ENCODE measurements at regions not wholly inside any gene's neighbourhood (a gene's known extent, or its start where the extent isn't known, plus 50 kb on each side); places are given as distances from the start of the nearest gene placed in this dataset.

GRCh38 chr6:51250317-51250716 lies 431.6 kb downstream of the TFAP2B start:
- DNase-seq (ENCODE audit: low spot score) = no peak

GRCh38 chr6:51257938-51258337 lies 439.3 kb downstream of the TFAP2B start:
- no peak for DNase-seq (ENCODE audit: low spot score)

GRCh38 chr6:51260003-51260402 lies 441.3 kb downstream of the TFAP2B start:
- DNase-seq (ENCODE audit: low spot score) = no peak

- no peak for DNase-seq (ENCODE audit: low spot score)
Measured at GRCh38 chr6:51261691-51262090, 443.0 kb downstream of the TFAP2B start.

- DNase-seq (ENCODE audit: low spot score) = peak; percentile 76
Measured at GRCh38 chr6:51265426-51265825, 446.8 kb downstream of the TFAP2B start.

- DNase-seq (ENCODE audit: low spot score) = no peak
Measured at GRCh38 chr6:51266604-51267003, 447.9 kb downstream of the TFAP2B start.

- DNase-seq (ENCODE audit: low spot score) = no peak
Measured at GRCh38 chr6:51268666-51269065, 450.0 kb downstream of the TFAP2B start.

GRCh38 chr6:51269876-51270275 lies 451.2 kb downstream of the TFAP2B start:
- no peak for DNase-seq (ENCODE audit: low spot score)

GRCh38 chr6:51271615-51272014 lies 452.9 kb downstream of the TFAP2B start:
- DNase-seq (ENCODE audit: low spot score) = no peak

- DNase-seq (ENCODE audit: low spot score) = peak; percentile 84
Measured at GRCh38 chr6:51273228-51273961, 454.7 kb downstream of the TFAP2B start.

- no peak for DNase-seq (ENCODE audit: low spot score)
Measured at GRCh38 chr6:51277474-51277873, 458.8 kb downstream of the TFAP2B start.

- DNase-seq (ENCODE audit: low spot score) = no peak
Measured at GRCh38 chr6:51282026-51282425, 463.4 kb downstream of the TFAP2B start.

GRCh38 chr6:51283723-51284355 lies 465.2 kb downstream of the TFAP2B start:
- peak; percentile 46 for DNase-seq (ENCODE audit: low spot score)

GRCh38 chr6:51285876-51286275 lies 467.2 kb downstream of the TFAP2B start:
- no peak for DNase-seq (ENCODE audit: low spot score)

- no peak for DNase-seq (ENCODE audit: low spot score)
Measured at GRCh38 chr6:51289041-51289440, 470.4 kb downstream of the TFAP2B start.

GRCh38 chr6:51292659-51293058 lies 474.0 kb downstream of the TFAP2B start:
- no peak for DNase-seq (ENCODE audit: low spot score)

GRCh38 chr6:51299621-51300380 lies 481.1 kb downstream of the TFAP2B start:
- DNase-seq (ENCODE audit: low spot score) = no peak

GRCh38 chr6:51300510-51300909 lies 481.8 kb downstream of the TFAP2B start:
- DNase-seq (ENCODE audit: low spot score) = no peak

GRCh38 chr6:51301962-51302361 lies 483.3 kb downstream of the TFAP2B start:
- no peak for DNase-seq (ENCODE audit: low spot score)

- DNase-seq (ENCODE audit: low spot score) = no peak
Measured at GRCh38 chr6:51302431-51302830, 483.8 kb downstream of the TFAP2B start.

GRCh38 chr6:51303338-51303737 lies 484.7 kb downstream of the TFAP2B start:
- DNase-seq (ENCODE audit: low spot score) = no peak

GRCh38 chr6:51314965-51315364 lies 496.3 kb downstream of the TFAP2B start:
- no peak for DNase-seq (ENCODE audit: low spot score)

- no peak for DNase-seq (ENCODE audit: low spot score)
Measured at GRCh38 chr6:51318674-51319073, 500.0 kb downstream of the TFAP2B start.

All from pons (tissue), 1 donor.